NCI-H2196 treated with DMSO at 0.1 percent for 48 hours (cell line): ENCODE measurements at regions not wholly inside any gene's neighbourhood (a gene's known extent, or its start where the extent isn't known, plus 50 kb on each side); places are given as distances from the start of the nearest gene placed in this dataset.
"Not testable (repeated sequence)": the region's sequence is repeated elsewhere in the genome, so short reads cannot be mapped to it uniquely, and the experiment has no call there.

ENCODE experiments used
- DNase-seq: peaks from one replicate; lab custom pipeline; 2025; ENCODE audit not compliant: unreplicated experiment; lab: John Stamatoyannopoulos, UW

DNA sequence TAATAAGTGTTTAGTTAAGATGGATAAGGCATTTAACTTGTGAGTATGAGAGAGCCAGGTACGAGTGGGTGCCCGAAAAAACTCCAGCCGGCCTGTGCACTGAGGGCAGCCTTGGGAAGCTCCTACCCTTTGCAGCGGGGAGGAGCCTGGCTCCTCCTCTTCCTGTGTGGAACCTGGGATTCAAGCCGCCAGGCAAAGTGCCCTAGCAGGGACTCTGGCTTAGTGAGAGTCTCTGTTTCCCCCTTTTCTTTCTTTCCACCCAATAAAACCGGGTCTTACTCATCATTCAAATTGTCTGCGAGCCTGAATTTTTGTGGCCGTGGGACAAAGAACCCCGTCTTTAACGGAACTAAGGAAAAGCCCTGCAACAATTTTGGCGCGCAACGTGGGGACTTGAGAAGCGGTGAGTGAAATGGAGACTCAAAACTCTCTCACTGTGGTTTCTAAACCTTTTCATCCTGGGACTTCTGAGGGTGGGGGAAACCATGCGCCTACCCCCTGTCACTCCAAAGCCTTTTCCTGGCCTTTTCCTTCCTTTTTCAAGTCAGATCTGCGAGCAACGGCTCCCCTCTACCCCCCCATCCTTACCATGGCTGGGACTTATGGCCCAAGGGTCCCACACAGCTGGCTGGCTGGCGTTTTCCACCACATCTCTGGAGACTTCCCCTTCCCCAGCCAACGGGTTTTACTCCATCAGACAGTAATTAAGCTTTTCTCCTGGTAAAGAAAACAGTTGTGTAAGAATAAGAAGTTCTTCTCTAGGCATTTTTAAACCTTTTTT lies 535.7 kb upstream of the ACO1 start:
- DNase-seq = no peak

- DNase-seq = no peak
Observed at GRCh38 chr9:31854187-31854586, 530.3 kb upstream of the ACO1 start.

DNA sequence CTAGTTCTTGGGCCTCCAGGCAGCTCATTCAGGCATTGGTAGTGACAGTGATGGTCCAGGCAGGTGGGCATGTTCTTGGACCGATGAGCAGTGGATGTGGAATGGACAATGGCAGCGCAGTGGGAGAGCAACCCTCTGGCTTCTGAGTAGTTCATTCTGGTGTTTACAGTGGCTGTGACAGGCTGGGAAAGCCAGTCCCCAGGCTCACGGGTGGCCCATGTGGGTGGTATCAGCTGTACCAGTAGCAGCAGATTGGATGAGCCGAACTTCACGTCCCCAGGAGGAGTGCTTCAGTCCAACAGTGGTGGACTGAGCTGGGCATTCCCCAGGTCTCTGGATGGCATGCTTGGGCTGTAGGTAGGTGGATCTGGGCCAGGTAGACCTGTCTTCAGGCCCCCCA lies 515.6 kb upstream of the ACO1 start:
- DNase-seq = no peak

- DNase-seq = no peak
Observed at GRCh38 chr9:31870276-31870675, 514.2 kb upstream of the ACO1 start.

DNA sequence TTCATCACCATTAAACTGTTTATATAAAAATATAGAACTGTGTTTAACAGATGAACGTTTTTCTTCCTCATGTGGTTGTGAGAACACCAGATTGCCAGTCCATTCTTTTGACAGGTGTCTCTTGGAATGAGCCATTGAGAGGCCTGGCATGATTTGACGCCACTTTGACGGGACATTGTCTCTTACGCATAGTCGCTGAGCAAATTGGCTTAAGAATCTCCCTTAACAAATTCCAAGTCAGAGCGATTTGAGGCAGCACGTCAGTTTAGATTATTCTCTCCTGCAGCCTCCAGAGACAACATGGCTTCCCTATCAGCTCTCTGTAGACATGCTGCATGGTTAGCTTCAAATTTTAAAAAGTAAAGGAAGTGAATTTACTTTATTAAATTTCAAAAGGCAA lies 510.7 kb upstream of the ACO1 start:
- DNase-seq = no peak

DNA sequence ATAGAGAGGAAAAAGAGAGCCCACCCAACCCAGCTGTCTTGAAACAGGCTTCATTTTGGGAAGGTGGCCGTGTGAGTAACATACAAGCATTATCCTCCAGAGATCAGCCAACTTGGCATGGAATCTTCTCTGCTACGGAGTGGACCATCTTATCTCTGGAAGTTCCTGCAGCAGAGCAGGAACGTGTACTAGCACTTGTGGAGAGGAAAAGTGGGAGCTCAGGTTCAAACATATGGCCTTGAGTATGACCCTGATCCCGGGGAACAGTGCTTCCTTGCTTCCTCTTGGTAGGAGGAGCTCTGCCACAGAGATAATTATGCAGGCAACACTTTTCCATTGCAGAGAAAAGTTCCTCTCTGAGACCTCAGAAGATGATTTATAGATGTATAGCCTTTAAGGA lies 490.4 kb upstream of the ACO1 start:
- no peak for DNase-seq

GRCh38 chr9:31908158-31908890 lies 476.1 kb upstream of the ACO1 start:
- no peak for DNase-seq

- no peak for DNase-seq
Observed at GRCh38 chr9:31908891-31909480, 475.5 kb upstream of the ACO1 start.

- DNase-seq = no peak
Observed at GRCh38 chr9:31912636-31913035, 471.8 kb upstream of the ACO1 start.

DNA sequence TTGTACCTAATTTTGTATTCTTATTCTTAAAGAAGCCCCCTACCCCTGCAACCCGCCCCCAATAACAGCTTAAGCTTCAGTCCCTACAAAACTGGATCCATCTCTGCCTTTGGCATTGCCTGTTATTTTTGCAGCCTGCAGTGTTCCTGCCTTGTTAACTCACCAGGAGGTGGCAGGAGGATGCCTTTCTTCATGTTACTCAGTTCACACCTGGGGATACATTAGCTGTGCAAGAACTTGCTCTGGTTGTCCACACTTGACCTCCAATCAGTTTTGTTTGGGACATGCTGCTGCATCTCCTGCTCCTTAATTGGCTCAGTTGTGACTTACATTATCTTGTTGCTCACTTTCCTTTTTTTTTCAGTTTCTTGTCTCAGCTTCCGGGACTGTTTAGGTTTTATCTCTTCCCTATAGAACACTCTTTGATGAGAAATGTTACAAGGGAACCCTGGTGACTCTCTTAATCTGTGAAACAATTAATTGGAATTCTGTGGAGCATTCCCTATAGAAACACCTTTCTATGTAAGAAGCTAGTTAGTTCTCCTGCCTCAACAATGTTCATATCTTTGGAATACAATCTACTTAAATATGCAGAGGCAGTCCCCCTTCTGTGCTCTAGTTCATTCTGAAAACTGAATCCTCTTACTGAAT lies 467.7 kb upstream of the ACO1 start:
- no peak for DNase-seq

DNA sequence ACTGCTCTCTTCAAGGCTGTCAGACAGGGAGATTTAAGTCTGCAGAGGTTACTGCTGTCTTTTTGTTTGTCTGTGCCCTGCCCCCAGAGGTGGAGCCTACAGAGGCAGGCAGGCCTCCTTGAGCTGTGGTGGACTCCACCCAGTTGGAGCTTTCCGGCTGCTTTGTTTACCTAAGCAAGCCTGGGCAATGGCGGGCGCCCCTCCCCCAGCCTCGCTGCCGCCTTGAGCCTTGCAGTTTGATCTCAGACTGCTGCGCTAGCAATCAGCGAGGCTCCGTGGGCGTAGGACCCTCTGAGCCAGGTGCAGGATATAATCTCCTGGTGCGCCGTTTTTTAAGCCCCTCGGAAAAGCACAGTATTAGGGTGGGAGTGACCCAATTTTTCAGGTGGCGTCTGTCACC lies 446.7 kb upstream of the ACO1 start:
- DNase-seq = not testable (repeated sequence)

DNA sequence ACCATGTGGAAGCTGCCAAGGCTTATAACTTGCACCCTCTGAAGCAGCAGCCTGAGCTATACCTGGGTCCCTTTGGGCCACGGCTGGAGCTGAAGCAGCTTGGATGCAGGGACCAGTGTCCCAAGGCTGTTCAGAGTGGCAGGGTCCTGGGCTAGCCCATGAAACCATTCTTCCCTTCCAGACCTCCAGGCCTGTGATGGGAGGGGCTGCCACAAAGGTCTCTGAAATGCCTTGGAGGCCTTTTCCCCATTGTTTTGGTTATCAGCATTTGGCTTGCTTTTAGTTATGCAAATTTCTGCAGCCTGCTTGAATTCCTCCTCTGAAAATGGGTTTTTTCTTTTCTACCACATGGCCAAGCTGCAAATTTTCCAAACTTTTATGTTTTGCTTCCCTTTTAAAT lies 433.7 kb upstream of the ACO1 start:
- no peak for DNase-seq

DNA sequence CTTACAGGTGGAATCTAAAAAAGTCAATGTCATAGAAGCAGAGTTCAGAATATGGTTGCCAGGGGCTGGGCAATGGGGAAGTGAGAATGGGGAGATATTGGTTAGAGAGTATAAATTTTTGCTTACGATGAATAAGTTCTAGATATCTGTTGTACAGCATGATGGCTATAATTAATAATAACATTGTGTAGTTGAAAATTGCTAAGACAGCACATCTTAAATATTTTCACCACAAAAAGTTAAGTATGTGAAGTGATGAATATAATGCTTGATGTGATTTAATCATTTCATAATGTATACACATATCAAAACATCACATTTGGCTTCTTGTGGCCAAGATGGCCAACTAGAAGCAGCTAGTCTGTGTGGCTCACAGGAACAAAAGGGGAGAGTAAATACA lies 425.9 kb upstream of the ACO1 start:
- DNase-seq = no peak

DNA sequence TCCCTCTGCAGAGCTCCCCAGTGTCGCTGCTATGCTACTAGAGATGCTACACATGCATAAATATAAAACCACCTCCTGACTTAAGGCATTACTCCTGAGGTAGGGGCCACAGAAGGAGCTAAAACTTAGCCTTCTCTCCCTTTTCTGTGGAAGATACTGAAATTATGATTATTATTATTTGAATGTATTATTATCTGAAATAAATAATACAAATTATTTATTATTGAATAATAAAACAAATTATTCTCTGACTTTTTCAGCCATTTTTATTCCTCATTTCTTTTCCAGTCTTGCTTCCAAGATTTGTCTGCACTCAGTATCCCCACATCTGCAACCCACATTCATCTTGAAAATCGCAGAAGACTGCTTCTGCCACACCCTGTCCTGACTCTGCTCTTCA lies 414.9 kb upstream of the ACO1 start:
- DNase-seq = no peak

- no peak for DNase-seq
Observed at GRCh38 chr9:31983895-31984294, 400.5 kb upstream of the ACO1 start.

DNA sequence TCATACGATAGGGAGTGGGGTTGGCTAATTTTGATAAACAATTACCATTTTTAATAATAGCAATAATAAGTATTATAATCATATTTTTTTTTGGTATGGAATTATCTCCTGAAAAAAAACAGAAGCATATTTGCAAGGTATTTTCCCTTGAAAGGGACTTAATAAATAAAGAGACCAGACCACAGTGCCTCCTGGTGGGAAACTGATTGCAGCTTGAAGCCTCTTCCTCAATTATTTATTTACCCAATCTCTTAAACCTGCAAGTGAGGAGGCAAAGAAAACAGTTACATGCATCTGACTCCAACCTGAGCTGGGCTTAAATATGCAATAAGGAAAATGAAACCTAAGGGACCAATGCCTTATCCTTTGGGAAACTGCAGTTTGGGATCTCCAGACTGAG lies 388.1 kb upstream of the ACO1 start:
- no peak for DNase-seq

DNA sequence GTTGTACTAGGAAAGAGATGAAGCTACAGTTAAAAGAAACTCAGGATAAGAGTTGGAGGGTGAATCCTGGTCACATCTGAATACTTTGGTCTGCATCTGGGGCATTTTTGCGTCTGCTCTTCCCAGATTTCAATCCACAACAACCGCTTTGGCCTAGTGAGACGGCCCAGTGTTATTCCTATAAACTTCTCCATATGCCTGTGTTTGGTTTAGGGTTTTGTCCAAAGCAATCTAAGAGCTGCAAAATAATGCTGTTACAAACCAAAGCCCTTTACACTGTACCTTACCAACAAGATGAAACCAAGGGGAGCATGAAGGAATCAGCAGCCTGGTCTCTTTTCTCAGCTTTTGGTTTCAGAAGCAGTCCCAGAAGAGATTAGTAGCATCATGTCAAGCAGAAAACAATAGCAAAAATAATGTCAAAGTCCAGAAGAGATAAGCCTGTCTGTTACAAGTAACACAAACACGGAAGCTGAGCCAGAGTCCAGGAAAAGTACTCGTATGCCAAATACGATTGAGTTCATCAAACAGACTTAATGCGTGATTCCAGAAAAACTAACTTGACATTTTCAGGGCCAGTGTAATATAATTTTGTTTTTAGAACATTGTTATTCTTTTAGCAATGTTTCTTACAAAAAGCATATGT lies 379.9 kb upstream of the ACO1 start:
- DNase-seq = no peak

- no peak for DNase-seq
Observed at GRCh38 chr9:32010322-32010721, 374.1 kb upstream of the ACO1 start.

DNA sequence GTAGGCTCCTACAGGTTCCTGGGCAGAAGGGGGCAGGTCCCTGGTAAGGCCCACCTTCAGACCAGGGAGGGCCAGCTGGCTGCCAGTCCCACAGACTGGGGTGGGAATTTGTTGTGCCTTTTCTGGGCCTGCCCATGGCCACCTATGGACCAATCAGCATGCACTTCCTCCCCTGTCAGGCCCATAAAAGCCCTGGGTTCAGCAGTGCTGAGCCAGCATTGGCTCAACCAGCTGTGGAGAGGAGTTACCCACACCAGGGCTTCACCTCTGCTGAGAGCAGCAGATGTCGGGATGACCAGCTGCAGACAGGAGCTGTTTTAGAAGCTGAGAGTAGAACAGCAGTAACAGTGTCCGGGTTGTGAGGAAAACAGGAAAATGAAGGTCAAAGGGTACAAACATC lies 373.4 kb upstream of the ACO1 start:
- DNase-seq = no peak

GRCh38 chr9:32015795-32016194 lies 368.6 kb upstream of the ACO1 start:
- no peak for DNase-seq

GRCh38 chr9:32045513-32045912 lies 338.9 kb upstream of the ACO1 start:
- no peak for DNase-seq
